Stomach (tissue), 4 donors: ENCODE measurements at regions not wholly inside any gene's neighbourhood (a gene's known extent, or its start where the extent isn't known, plus 50 kb on each side); places are given as distances from the start of the nearest gene placed in this dataset.

Experiments
- POLR2A ChIP-seq, 4 donors: fragments of 450-650 bp; IDR thresholded peaks; one replicate each; pipeline ENCODE4 v1.6.1; 2016; ENCODE audit warnings: antibody characterized with exemption in 4 of 4, control low read depth in 2 of 4, mild to moderate bottlenecking in 1 of 4, moderate library complexity in 1 of 4
- TF ChIP-seq, protein P1 (sequence below), 7 experiments: fragments of 450-650 bp in 4 of 7; fragments of 200-600 bp in 3 of 7; sonication (generic) in 3 of 7; IDR thresholded peaks; one replicate each; pipeline ENCODE4 v1.5.1; 2016 to 2019; ENCODE audit warnings: antibody characterized with exemption in 7 of 7, control low read depth in 2 of 7, mild to moderate bottlenecking in 1 of 7

DNA sequence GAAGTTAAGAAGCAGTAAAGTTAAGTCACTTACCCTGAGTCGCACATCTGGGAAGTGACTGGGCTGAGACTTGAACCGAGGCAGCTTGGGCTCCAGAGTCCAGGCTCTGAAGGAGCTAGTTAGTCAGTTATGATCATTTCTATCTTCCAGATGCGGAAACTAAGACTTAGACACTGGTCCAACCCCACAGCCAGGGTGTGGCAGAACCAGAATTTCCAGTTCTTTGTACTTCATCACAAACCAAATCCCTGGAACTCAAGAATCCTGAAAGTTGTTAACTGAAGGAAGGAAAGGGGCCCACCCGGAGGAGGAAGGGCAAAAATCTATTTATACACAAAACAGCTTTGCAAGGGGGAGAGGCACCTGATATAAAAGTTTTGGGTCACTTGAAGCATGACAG is 389.9 kb downstream of the SHQ1 start:
- TF ChIP-seq, protein P1, sequence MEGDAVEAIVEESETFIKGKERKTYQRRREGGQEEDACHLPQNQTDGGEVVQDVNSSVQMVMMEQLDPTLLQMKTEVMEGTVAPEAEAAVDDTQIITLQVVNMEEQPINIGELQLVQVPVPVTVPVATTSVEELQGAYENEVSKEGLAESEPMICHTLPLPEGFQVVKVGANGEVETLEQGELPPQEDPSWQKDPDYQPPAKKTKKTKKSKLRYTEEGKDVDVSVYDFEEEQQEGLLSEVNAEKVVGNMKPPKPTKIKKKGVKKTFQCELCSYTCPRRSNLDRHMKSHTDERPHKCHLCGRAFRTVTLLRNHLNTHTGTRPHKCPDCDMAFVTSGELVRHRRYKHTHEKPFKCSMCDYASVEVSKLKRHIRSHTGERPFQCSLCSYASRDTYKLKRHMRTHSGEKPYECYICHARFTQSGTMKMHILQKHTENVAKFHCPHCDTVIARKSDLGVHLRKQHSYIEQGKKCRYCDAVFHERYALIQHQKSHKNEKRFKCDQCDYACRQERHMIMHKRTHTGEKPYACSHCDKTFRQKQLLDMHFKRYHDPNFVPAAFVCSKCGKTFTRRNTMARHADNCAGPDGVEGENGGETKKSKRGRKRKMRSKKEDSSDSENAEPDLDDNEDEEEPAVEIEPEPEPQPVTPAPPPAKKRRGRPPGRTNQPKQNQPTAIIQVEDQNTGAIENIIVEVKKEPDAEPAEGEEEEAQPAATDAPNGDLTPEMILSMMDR (IDR thresholded peaks at IDR 0.05): no peak
- no peak for TF ChIP-seq POLR2A (IDR thresholded peaks at IDR 0.05)
